GM21423 (cell line): ENCODE measurements at regions not wholly inside any gene's neighbourhood (a gene's known extent, or its start where the extent isn't known, plus 50 kb on each side); places are given as distances from the start of the nearest gene placed in this dataset.
"Not testable (repeated sequence)": the region's sequence is repeated elsewhere in the genome, so short reads cannot be mapped to it uniquely, and the experiment has no call there.

Source experiments
- ATAC-seq: cut with Tn5 transposase; IDR thresholded peaks from one replicate; pipeline ENCODE4 v1.9.1; 2021; ENCODE audit warnings: mild to moderate bottlenecking, moderate library complexity; ENCODE audit not compliant: unreplicated experiment

DNA sequence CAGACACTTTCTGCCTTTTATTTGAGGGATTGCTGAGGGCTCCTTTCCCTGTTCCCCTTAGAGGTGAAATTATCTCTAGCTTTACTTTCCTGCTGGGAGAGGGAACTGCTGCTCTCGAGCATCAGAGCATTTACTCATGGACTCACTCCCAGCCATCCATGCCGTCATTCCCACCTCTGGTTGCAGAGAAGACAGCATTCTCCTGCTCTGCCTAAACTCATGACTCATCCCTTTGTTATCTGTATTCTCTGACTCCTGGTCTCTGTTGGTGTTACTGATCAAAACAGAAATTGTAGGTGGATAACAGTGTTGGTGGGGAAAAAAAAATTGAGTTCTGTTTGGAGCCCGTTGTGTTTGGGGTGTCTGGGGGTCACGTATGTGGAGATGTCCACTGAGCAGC, 159.3 kb downstream of the TTC8 start:
- no peak for ATAC-seq

DNA sequence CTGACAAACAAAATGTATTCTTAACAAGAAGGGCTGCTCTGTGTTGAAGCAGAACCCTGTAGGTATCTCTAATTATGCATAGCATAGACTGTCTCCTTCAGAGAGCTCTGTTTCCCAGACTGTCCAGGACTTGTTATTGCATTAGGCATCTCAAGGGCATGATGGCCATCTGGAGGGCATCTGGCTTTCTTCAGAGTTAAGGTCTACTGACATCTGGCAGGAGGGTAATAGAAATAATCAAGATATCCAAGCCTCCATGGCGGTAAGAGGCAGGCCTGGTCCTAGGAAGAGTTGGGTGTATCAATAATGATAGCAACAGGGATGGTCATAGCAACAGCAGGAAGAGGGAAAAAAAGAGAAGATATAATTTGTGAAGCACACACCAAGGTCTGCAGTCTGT, 161.2 kb downstream of the TTC8 start:
- ATAC-seq, result no peak

DNA sequence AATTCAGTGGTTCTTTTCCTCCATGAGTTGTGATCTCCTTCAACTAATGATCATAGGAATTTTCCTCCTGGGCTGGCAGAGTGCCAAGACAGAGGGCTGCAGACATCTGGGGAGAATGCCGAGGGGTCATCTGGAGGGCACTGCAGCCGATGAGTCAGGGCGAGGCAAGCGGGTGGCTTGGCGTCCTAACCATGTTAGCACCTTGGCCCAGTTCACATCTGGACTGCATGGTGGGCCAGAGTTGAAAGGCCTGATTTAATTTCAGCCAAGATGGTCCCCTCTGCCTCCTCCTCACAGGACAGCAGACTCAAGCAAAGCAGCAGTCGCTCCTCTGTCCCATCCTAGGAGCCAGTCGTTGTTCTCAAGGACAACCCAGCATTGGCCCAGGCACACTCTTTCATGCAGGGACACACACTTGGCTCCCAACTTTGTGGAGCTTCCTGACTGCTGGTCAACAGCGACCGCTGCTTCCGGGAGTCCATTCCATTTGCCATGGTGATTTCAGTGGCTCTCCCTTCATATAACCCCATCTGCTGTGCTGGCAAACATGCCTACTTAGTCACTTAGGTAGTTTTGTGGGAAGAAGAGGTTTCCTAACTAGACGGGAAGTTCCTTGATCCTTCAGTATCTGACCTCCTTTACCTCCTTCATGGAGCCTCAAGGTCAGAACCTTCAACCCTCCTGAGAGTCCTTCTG, 161.8 kb downstream of the TTC8 start:
- ATAC-seq, result no peak

DNA sequence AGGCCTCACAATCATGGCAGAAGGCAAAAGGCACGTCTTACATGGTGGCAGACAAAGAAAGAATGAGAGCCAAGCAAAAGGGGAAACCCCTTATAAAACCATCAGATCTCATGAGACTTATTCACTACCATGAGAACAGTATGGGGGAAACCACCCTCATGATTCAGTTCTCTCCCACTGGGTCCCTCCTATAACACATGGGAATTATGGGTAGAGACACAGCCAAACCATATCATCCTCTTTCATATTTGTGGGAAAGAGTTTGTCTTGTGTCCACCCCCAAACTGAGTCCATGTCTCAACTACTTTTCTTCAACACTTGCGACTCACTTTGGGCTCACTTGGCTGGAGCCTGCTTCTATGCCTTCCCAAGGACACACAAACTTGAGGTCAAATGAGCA, 162.5 kb downstream of the TTC8 start:
- ATAC-seq, result not testable (repeated sequence)

DNA sequence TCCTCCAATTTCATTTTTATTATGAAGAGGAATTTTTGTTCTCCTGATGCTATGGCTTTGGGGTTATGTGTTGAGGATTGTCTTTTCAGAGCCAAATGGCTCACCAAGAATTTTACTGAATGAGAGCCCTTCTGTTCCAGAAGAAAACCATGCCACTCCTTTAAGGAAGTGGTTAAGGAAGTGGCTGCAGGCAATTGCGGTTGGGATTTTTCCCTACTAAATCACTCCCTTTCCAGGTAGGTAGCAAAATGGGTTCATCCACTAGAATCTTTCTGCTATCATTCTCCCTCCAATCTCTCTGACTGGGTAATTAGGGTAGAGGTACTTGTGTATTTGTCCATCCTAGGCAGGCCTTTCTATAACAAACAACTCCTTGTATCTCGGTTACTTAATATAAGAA, 163.1 kb downstream of the TTC8 start:
- ATAC-seq, result no peak

DNA sequence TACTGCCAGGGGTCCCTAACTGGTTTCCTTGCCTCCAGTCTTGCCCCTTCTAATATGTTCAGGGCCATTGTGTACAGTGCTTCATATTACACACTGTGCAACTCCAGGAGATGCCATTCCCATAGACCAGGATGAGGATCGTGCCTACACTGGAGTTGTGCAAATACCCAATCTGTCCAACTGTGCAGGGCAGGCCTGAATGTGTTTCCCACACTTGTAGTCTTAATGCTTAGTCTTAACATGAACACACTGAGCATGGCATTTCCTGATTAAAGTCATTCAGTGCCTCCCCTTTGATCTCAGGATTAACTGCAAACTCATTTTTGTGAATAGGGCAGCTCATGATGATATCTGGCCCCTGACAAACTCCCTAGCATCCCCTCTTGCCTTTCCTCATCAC, 165.5 kb downstream of the TTC8 start:
- no peak for ATAC-seq

DNA sequence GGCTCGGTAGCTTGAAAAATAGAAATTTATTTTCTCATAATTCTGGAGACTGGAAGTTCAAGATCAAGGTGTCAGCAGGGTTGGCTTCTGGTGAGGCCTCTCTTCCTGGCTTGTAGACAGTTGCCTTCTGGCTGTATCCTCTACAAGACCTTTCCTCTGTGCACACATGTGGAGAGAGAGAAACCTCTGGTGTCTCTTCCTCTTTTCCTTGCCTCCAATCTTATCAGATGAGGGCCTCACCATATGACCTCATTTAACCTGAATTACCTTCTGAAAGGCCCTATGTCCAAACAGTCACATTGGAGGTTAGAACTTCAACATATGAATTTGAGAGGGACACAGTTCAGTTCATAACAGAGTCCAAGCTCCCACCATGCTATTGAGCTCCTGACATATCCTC, 166.4 kb downstream of the TTC8 start:
- no peak for ATAC-seq

DNA sequence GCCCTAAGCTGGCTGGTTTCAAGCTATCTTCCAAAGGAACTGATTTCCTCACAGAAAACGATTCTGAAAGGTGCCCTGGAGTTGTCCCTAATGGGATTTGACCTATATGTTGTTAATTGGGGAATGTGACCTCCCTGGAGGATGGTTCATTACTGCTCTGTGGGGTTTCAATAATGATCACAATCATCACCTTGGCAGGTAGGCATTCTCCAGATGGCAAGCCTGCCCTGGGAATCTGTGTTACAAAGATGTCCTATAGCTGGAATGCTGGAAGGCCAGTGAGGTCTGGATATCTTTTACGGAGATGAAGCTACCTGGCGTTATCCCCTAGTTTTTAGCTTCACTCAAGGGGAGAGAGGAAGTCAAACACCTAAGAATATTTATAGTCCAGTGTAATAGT, 167.6 kb downstream of the TTC8 start:
- ATAC-seq, result no peak

DNA sequence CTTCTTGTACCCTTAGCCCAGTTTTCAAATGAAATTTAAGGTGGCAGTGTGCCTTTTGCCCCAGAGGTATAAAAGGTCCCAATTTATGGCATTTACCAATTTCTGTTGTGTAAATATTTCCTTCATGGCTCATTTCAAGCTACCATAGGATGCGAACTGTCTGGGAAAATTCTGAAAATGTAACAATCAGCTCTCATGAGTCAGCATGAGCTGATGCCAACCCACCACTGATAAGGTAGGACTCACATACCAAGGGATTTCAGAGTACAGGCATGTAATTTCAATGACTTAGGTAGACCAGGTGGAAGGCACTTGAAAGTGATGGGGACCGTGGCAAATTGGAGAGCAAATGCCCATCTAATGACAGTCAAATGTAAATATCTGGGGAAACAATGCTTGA, 169.5 kb downstream of the TTC8 start:
- ATAC-seq, result no peak

DNA sequence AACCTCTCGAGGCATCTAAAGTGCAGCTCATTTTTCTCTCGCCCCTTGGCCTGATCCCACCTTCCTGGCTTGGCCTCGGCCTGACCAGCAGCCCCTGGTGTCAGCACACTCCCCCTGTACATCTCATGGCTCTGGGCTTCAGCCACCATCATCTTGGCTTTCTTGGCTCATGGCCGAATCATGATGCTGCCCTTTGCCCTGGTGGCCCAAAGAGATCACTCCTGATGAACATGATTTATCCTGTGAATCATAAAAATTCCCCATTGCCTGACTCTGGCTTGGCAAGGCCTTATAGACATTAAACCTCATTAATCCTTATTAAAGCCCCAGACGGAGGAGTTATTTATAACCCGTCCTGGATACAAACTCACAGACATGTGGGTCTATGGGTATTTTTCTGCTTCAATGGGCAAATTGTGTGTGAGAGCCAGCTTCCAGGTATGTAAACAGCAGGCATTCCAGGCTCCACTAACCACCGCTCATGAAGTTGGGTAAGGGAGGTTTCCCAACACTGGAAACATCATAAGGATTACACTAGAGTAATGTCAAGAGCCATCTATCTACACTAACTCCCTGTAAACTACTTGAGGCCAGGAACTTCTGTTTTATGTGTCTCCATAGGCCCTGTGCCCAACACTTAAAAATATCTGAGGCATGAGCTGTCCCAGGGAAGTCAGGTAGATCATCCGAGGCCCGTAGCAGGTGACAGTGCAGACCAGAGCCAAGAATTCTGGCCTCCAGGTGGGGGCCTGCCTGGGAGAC, 171.2 kb downstream of the TTC8 start:
- no peak for ATAC-seq

DNA sequence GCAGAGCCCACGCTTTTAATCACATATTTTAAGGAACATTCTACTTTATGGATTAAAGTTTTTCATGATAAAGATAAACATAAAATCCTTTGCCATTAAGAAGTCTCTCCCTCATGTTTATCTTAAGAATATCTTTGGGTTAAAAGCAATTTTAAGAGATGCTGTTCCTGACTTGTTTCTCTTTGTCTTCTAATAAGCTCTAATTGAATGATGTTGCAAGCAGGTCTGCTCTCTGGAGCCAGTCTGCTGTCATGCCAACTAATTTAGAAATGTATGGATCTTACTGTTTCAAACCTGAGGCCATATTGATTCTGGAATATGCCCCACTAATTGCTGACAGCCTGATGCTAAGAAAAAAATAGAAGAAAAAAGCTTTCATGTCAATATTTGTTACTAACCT, 173.6 kb downstream of the TTC8 start:
- no peak for ATAC-seq

DNA sequence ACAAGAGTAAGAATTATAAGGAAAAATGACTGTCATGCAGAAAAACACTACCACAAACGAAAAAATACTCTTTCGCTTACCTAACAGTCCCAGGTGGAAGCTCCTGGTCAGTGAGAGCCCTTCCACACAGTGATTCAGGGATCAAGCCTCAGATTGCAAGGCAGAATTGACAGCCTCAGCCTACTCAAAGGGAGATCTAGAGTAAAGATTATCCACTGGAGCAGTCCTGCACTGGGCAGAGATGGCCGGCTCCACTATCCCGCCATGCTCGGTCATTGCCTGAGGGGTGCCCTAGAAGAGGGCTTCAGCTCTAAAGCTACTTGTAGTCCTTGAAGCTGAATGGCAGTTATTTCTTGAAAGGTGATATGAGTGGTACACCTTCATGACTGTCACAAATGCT, 174.7 kb downstream of the TTC8 start:
- ATAC-seq, result no peak

DNA sequence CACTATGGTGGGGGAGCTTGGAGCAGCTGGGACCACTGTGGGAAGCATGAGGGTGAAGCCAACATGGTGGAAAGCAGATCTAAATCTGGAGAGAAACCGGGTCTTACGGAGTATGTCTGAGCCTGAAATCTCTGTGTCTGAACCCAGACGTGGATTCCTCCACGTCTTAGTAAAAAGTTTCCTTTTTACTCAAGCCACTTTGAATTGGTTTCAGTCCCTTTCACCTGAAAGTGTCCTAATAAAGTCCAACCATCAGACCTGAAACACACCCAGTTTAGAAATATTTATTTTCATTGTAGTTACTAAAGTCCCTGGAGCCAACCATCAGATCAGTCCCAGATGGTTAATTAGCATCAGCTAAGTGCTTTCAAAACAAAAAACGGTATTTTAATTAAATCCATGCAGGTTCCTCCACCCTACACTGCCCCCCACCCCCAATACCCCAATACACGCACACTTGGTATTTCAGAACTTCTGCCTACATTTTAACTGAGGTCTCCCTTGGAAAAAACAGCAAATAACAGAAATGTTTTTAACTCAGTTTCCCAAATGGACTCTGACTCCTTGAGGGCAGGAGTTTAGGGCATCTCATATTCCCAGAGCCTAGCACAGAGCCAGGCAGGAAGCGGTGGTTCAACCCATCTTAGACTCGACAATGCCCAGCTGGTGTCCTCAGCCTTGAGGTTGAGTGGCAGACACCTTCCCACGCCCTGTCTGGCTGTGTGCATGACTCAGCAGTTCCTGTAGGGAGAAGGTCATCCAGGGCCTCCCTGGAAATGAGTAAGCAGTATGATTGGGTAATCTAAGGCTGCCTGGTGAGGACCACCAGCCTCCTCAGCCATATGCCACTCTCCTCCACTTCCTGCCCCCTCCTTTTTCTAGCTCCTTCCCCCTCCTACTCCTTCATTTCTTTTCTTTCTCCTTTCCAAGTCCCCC, 175.8 kb downstream of the TTC8 start:
- ATAC-seq, result no peak

DNA sequence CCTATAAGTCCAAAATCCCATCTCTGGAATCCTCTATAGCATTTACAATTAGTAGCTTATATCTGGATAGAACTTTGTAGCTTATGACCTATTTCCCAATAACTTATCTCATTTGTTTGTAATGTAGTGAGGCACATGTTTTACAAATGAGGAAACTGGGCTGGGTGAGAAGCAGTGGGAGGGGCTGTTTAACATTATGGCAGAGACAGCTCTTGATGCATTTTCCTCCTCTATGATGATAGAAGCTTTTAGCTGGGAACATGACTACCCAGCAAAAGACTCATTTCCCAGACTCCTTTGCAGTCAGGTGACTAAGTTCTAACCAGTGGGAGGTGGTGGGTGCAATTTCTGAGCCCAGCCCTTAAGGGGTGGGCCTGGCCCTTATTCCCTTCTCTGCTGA, 179.7 kb downstream of the TTC8 start:
- no peak for ATAC-seq

DNA sequence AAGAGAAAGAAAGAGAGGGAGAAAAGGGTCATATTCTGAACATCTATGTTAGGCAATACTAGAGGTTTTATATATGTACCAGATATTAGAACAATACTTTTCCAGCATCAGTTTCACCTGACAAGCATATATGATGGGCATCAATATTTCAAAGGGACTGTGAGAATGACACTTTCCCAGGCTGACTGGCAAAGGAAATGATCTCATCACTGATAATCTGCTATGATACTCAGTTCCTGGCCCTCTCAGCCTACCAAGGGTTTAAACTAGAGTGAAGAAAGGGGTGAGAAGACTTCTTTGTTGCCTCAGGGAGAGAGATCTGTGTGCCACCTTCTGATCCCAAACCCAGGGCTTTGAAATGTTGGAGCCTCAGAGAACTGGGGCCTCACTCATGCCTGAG, 183.5 kb downstream of the TTC8 start:
- ATAC-seq, result no peak

DNA sequence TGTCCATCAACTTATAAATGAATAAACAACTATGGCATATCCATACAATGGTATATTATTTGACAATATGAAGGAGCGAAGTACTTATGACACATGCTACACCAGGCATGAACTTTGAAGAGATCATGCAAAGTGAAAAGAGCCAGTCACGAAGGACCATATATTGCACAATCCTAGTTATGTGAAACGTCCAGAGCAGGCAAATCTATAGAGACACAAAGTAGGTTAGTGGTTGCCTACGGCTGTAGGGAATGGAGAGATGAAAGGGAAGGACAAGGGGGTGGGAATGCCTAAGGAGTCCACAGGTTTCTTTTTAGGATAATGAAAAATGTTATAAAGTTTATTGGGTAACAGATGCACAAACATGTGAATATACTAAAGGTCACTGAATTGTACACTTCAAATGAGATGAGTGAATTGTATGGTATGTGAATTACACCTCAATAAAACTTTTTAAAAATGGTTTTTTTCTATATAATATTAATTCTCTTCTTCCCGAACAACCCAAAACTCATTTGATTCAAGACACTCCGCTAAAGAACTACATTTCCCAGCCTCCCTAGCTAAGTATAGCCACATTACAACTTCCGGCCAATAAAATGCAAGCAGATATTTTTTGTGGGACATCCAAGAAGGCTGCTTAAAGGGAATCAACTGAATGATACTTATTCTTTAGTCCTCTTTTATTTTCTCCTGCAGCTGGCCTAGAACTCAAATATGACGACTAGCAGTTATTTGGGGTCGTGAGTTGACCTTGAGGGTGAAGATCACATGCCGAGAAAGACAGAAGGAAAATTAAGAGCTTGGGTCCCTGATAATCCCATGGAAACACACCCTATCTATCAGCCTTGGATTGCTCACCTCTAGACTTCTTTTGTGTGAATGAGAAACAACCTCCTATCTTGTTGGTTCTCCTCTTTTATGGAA, 187.2 kb downstream of the TTC8 start:
- no peak for ATAC-seq

DNA sequence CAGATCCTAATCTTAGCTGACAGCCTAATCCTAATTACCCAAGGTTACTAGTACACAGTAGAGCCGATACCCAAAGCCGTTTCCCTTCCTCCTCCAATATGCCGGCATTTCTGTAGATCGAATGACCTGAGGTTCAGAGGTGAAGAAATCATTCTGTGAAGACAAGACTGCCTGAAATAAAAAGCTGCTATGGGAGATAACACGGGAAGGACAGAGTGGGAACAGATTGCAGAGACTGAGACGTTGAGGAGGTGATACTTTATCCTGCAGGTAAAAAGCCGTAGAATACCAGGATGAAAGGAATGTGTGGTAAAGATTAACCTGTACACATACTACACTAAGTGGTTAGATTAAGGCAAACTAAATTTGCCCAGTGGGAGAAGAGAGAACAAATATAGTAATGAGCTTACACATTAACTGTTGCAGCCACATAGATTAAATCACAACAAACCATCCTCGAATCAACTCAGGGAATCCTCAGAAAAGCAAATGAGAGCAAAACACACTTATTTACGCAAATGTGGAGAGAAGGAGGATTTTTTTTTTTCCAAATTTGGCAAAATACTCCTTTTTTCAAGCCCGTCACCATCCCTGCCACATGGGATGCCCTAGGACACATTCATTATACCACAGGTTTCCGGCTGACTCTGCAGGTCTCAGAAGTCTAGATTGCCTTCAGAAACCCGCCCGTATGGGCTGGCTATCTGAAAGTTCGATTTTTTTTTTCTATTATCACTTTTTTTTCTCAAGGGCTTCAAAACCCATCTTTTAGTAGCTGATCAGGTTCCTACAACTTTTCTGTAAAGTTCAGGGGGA, 188.0 kb downstream of the TTC8 start:
- no peak for ATAC-seq

DNA sequence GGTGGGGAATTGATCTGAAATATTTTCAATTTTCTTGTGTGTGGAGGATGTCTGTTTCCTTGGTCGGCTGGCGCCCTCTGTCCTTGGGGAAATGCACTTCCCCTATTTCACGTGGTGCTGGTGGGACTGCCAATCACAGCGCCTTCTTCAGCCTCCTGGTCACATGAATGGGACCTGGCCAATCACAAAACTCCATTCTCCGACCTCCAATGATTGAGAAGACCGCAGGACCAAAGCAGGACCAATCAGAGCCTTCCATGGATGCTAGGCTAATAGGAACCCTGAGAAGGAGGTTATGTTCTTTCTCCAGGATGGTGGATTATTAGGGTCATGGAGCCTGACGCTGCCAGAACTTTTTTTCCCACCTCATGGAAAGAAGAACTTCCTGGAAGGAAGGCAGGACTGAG, 188.7 kb downstream of the TTC8 start:
- no peak for ATAC-seq

DNA sequence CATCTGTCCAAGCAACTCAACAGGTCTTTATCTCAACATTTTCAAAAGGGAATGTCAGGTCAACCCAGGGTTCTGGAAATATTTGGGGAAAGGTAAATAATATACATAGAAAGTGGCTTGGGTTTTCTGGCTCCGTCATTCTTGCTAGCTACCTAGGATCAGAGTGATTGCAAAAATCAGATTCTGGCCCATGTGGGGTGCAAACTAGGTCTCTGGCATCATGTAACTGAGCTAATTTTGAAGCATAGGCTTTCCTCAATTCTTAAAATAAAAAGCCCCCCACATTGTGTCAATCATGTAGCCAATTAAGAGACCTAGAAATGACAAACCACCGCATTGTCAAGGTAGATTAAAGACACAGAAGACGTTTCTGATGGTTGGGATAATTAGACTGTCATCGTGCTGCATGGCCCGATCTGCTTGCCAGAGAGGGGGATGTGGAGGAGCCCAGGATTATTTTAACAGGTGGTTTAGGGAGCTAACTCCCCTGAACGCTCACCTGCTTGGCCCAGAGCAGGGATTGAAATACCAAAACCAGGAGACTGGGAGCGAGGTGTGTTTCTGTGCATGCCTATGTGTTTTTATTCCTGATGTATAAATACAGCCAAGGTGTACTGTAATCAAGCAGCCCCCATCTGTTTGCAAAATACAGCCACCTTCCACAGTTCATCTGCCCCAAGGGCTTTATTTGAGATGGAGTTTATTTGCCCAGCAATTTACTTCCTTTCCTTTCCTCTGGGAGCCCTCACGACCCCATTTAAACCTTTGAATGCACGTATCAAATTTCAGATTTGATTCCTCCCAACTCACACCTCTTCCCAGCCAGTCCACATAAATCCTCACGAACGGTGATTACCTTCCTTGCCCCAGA, 189.5 kb downstream of the TTC8 start:
- ATAC-seq, result no peak
